Suprapubic skin (tissue), 4 donors: ENCODE measurements at regions not wholly inside any gene's neighbourhood (a gene's known extent, or its start where the extent isn't known, plus 50 kb on each side); places are given as distances from the start of the nearest gene placed in this dataset.

ENCODE experiments used
- CTCF ChIP-seq, 2 donors: fragments of 200-600 bp in 1 of 2; fragments of 450-650 bp in 1 of 2; sonication (generic) in 1 of 2; IDR thresholded peaks; one replicate each; pipeline ENCODE4 v1.5.1; 2016 to 2019; ENCODE audit warnings: antibody characterized with exemption in 2 of 2, mild to moderate bottlenecking in 1 of 2, moderate library complexity in 1 of 2
- EP300 ChIP-seq: sonication (generic); formaldehyde crosslinking; IDR thresholded peaks from one replicate; pipeline ENCODE4 v1.6.1; 2017; ENCODE audit warnings: antibody characterized with exemption
- POLR2A ChIP-seq, 2 donors: fragments of 450-650 bp; IDR thresholded peaks; one replicate each; pipeline ENCODE4 v1.6.1; 2017; ENCODE audit warnings: antibody characterized with exemption in 2 of 2, mild to moderate bottlenecking in 2 of 2, moderate library complexity in 2 of 2
- POLR2AphosphoS5 ChIP-seq, 3 donors: sonication (generic); formaldehyde crosslinking; IDR thresholded peaks; one replicate each; pipeline ENCODE4 v1.6.1; 2017; ENCODE audit warnings: antibody characterized with exemption in 3 of 3

DNA sequence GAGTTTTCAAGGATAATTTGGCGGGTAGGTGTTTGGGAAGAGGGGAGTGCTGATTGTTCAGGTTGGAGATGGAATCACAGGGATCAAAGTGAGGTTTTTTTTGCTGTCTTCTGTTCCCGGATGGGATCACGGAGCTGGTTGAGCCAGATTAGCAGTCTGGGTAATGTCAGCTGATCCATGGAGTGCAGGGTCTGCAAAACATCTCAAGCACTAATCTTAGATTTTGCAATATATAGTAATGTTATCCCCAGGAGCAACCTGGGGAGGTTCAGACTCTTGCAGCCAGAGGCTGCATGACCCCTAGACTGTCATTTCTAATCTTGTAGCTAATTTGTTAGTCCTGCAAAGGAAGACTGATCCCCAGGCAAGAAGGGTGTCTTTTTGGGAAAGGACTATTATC, 354.1 kb upstream of the SGO1 start:
- TF ChIP-seq EP300 = no peak
- no peak for TF ChIP-seq POLR2AphosphoS5 (IDR thresholded peaks at IDR 0.05)
- no peak for TF ChIP-seq CTCF (IDR thresholded peaks at IDR 0.05)
- no peak for TF ChIP-seq POLR2A (IDR thresholded peaks at IDR 0.05)
